GM18907 (cell line): ENCODE measurements at regions not wholly inside any gene's neighbourhood (a gene's known extent, or its start where the extent isn't known, plus 50 kb on each side); places are given as distances from the start of the nearest gene placed in this dataset.
"Not testable (repeated sequence)": the region's sequence is repeated elsewhere in the genome, so short reads cannot be mapped to it uniquely, and the experiment has no call there.

Source experiments
- ATAC-seq: cut with Tn5 transposase; IDR thresholded peaks from one replicate; pipeline ENCODE4 v1.9.1; 2021; ENCODE audit warnings: mild to moderate bottlenecking, moderate library complexity; ENCODE audit not compliant: unreplicated experiment

DNA sequence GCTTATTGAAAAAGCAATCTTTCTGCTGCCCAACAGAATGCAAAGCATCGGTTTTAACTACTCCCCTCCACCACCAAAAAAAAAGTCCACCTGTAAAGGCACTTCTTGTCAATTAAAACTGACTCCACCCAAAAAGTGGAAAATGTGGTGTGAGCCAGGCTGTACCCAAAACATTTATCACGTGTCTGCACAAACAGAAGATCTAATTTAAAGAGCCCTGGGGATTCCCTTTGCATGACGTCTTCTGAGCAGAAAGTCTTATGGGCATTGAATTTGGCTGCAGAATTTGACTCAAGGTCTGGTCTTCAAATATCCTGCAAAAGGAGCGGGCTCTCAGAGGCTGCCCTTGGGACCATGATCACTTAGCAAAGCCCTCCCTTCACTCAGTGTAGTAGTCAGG lies 358.3 kb upstream of the KLHL29 start:
- ATAC-seq, result no peak

DNA sequence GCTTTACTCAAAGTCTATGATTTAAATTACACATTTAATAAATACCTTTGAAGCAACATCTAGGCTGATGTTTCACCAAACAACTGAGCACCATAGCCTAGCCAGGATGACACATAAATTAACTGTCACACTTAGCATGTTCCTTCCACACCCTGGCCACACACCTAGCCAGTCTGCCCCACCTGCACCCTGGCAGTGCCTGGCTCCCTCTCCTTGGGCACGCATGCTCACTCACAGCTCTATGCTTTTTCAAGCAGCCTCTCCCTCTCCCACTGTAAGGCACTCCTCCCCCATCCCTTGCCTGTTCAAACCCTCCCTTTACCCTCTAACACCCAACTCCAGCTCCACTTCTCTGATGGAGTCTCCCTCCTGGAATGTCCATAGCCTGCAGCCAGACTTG lies 357.6 kb upstream of the KLHL29 start:
- no peak for ATAC-seq

DNA sequence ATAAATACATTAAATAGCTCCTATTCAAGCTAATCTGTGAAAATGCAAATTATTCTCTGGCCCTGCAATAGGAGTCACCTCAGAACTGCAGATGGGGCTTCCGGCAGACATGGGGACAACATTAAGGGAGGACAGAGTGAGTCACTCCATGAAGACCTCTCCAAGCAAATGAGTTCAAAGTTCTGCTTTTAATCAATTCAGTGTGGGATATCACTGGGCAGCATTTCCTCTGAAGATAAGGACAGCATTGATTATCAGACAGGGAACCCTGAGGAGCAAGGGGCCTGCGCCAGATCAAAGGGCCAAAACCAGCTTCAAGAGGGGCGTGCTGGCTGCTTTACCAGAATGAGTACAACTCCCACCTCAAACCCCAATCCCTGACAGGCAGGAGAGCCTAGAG lies 356.9 kb upstream of the KLHL29 start:
- no peak for ATAC-seq

DNA sequence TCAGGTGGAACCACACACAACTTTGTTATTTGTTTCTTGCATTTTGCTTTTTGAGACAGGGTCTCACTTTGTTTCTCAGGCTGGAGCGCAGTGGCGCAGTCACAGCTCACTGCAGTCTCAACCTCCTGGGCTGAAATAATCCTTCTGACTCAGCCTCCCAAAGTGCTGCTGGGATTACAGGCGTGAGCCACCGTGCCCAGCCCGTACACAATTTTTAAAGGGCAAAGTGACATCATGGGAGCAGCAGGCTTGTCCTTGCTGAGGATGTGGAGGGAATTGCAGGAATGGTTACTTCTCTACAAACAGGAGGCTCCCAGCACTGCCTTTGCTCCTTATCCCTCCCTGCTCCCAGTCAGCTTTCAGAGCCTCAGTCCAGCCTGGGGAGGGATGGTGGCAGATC lies 355.9 kb upstream of the KLHL29 start:
- ATAC-seq, result no peak

DNA sequence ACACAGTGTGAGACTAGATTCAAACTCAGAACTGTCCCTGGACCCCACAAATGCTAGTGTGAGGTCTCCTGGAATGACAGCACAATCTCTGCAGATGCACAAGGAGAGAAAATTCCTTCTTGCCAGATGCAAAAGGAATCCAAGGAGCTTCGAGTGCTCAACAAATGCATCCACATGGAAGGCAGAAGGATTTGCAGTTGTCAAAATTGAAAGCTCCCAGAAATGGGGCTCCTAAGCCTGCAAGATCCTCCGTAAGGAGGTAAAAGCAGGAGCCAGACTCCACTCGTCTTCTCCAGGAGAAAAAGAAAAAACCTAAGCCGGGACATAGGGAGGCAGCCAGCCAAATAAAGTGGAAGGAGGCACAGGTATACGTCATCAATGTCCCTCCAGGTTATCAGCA lies 355.0 kb upstream of the KLHL29 start:
- ATAC-seq, result no peak

DNA sequence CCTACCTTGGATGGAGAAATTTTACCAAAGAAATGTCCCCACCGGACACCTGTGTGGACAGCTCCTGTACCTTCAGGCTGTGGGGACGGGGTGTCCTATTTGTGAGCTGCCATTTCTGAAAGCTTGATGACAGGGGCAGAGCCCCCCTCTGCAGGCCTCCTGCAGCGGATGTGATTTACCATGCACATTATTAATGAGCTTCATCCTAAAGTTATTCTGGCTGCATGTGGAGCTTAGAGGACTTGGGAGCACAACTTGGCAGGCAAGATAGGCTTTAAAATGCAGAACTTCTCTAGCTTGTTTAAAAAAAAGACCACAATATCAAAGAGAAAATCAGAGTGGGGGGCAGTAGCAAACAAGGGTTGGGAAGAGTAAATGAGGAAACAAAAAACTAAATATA lies 350.0 kb upstream of the KLHL29 start:
- ATAC-seq, result no peak

DNA sequence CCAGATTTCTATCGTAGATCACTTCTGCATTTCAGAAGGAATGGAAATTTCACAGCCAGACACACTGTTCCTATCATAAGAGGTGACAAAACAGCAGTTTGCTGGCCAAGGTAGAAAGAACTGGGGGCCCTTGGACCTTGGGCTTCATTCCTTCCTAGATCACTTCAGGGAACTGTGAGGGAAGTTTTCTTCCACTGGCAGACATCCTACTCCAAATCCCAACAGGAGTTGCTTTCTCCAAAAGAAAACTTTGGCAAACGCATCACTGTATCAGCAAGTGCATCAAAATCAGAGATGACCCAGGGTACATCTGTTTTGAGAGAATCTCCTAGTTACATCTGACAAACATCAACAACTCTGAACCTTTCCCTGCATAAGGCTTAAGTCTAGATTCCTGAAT lies 348.4 kb upstream of the KLHL29 start:
- no peak for ATAC-seq

DNA sequence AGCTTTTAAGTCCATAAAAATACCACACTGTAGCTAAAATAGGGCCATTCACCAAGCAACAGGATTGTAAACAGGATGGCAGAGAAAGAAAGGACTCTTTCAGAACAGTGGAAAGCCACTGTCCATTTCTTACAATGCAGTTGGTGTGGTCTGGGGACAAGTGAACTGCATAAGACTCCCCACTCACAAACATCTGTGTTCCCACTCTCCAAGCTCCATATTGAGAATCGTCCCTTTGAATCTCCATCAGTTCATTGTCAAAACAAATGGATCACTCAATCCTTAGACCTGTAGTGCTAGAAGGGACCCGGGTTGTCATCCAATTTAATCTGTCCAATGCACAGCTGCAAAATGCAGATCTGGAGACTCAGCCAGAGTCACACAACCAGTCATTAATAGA lies 347.4 kb upstream of the KLHL29 start:
- no peak for ATAC-seq

DNA sequence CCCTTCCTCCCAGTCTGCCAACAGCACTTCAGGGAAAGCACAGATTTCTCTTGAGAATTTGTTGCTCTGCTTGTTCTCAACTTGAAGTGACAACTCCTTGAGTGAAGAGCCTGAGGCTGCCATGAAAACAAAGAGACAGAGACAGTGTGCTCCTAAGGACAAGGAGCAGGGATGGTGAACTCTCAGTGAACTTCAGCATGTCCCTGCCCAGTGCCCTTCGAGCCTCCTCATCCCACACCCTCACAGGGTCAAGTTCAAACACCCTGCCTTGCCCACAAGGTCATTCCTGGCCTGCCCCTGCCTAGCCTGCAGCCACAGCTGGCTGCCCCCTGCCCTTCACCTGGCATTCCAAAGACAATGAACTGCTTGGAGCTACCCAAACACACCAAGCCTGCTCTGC lies 343.5 kb upstream of the KLHL29 start:
- ATAC-seq, result no peak

DNA sequence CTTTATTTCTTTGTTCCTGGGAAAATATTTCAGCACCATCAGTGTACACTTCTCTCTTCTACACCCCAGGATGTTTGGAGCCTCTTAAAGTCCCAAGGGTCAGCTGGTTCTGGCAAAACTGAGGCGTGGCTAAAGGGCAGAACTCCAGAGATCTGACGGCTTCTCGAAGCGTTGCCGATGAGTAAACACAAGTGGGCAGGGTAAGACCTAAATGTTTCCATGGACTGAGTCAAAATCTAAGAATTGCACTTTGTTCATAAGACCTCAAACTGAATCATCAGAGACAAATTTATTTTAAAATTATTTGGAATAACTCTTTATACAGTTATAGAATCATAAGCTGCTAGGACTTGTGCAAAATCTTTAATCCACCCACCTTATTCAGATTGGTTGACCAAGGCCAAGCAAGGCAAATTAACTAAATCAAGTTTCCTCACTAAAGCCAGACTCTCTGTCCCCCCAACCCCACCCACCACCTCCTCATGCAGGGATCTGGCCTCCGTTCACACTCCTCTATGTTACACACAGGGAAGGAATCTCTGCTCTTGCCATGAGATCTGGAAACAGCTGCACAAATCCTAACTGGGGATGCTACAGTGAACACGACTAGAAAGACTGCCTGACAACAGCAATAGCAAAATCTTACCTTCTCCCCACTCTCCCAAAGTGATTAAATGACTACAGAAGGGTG lies 342.6 kb upstream of the KLHL29 start:
- no peak for ATAC-seq

DNA sequence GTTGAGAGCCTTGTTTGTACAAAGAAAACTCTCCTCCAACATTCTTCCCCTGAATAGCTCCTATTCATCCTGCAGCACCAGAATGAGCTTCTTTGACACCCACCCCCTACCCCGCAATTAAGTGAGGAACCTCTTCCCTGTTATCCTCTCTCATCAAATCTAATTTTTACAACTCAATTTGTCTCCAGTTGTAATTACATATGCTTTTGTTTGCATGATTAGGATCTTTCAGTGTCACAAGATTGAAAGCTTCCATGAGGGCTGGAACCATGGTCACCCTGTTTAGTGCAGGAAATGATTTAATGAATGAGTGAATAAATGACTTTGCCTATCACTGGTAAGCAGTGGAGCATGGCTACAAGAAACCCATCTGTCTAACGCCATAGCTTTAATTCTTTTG lies 334.6 kb upstream of the KLHL29 start:
- ATAC-seq, result no peak

DNA sequence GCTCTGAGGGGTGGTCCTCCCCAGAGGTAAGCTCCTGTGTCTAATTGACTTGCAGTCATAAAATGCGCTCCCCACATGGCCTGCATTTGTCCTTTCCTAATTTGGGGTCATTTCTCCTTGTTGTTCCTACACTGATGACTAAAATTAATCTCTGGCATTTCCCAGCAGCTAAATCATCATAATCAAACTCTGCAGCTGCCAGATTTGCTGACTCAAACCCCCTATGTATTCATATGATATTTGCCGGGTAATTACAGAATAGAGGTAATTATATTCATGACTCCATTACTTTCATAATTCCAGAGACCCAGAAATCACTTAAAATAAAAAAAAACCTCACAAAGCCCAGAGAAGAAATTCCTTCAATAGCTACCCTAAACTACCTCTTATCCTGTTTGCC lies 331.4 kb upstream of the KLHL29 start:
- ATAC-seq, result no peak

DNA sequence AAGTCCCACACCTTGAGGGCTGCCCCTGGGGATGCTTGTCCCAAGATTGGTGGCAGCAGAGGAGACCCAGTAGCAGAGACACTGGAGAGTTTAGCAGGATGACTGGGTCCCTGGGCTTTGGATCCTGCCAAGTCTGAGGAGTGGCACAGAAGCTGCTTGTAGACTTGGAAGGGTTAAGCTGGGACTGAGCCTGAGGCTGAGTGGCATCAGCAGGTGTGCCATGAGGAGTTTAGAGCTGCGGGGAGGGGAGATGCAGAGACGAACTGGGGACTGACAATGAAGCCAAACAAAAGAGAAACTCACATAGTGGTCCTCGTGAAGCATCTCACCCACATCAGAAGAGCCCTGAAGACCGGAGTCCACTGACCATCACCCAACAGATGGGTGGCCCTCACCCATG lies 329.7 kb upstream of the KLHL29 start:
- ATAC-seq, result no peak

DNA sequence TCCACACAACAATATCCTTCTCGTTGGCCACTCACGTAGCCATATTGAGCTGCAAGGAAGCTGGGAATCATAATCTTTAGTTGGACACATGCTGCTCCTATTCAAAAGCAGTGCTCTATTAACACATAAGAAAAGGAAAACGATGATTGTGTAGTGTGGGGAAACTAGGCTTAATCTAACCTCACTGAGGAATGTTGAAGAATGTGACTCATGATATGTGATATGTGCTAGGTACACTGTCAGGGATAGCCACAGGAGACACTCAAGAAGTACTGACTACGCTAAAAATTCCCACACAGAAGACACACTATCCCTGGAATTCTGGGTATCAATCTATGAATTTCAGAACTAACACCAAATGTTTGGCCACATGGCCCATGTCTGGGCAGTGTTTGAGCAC lies 328.1 kb upstream of the KLHL29 start:
- not testable (repeated sequence) for ATAC-seq

DNA sequence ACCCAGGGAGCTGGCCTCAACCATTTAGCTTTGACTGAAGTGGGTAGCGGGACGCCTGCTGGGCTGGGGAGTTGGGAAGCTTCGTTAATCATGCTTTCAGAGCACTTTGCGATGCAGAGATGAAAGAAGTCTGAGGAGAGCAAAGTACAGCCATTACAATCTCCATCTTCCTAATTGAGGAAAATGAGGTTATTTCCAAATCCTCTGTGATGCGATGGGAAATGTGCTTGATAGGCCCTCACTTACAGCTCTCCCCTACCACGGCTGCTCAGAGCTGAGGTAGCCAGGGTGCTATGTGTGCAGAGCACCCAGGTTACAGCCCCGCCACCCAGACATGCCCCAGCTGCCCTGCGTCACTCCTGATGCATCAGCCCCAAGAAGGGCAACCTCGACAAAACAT lies 326.5 kb upstream of the KLHL29 start:
- no peak for ATAC-seq

DNA sequence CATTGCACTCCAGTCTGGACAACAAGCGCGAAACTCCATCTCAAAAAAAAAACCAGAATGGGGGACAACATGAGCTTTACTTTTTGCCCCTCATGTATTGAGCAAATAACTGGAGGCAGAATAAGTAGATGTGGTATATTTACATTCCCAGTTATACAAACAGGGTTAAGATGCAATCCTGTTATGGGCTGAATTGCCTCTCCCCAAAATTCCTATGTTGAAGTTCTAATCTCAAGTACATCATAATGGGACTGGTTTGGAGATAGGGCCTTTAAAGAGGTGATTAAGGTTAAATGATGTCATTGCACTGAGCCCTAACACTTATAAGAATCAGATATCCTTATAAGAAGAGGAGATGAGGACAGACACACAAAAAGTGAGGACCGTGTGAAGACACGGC lies 319.8 kb upstream of the KLHL29 start:
- ATAC-seq, result no peak

DNA sequence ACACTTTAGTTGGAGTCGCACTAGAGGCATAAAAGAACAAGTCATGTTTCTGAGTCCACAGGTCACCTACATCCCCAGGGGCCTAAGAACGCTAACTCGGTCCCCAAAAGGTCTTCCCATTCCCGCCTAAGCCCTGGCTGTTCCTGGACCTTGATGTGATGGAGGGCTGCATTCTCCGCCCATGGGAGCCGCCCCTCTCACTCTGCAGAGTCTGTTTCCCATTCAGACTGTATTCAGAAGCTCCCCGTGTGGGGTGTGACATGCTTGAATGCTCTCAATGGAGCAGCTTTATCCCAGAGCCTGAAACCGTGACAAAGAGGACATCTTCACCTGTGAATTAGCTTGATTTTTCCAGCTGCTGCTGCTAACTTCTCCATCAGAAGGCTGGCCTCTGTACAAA lies 319.0 kb upstream of the KLHL29 start:
- ATAC-seq, result no peak

DNA sequence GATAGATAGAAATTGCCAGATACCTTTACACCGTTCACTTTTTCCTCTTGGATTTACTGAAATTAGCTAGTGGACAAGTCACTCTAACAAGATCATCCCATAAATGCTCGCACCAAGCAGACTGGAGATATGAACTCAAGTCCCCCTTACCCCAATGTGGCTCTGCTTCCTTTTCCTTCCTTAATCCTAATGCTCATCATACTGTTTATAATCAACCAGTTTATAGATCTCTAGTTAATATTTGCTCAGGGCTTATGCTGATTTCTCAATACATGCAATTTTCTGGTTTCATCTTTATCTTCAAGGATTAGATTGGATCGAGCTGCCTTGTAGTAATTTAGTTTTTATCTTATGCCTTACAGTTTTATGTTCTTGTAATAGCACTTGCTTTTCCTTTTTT lies 318.3 kb upstream of the KLHL29 start:
- ATAC-seq, result no peak

DNA sequence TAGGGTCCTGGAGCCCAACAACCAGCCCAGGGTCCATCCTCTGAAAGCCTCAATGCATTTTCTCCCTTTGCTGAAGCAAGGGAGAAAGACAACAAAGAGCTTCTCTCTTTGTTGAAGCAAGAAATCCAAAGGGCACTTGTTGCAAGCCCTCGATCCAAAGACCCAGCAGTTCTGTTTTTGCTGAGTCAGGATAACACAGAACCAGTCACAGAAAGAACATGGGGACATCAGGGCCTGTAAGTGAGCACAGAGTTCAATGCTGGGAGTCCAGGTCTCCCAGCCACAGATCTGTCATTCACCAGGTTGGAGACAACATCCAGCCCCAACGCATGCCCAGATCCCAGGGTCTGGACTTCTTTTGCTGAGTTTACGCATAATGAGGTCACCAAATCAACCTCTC lies 315.8 kb upstream of the KLHL29 start:
- ATAC-seq, result no peak

DNA sequence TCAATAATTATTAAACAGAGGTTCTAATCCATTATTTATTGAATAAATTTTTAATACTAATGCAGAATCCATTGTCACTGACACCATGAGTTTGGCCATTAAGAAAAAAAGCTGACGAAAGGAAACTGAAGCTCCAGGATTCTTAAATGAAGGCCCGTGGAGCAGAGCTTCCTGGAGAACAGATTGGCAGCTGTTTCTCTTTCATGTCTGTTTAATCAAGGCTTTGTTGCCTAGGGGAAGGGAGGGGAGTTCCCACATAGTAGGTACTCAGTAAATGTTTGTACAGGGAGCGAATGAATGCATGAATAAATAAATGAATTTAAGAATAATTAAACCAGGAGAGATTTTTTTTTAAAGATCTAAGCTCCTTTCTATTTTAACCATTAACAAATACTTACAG lies 315.1 kb upstream of the KLHL29 start:
- ATAC-seq, result no peak

DNA sequence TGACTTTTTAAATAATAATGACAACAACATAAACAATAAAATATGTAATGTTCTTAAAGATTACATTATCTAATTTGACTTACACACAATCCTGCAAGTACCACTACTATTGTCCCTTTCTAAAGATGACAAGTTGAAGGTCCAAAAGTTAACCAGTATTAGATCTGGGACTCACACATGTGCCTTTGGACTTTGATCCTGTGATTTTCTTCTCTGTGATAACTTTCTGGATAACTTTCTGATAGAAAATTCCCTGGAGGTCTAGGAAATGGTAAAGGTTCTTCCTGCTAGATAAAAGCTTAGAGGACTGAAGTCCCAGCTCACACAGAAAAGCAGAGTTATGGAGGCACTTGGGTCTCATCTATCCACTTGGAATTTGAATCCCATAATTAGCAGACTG lies 311.9 kb upstream of the KLHL29 start:
- no peak for ATAC-seq

DNA sequence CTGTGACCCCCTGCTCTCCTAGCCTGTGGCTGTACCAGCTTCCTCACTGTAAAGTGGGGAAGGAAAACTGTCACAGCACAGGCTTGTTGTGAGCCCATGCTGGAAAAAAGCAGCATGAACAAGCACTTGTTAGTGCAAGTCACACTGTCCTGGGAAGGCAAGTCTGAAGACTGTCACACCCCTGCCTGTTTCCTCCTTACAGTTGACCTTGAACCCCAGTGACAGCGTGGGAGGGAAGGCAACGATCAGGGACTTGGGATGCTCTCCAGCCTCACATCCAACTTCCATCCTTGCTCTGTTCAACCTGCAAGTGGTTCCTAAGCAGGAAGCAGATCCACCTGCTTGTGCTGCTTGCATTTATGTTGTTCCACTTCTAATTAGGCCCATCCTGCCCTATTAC lies 311.3 kb upstream of the KLHL29 start:
- ATAC-seq, result no peak

DNA sequence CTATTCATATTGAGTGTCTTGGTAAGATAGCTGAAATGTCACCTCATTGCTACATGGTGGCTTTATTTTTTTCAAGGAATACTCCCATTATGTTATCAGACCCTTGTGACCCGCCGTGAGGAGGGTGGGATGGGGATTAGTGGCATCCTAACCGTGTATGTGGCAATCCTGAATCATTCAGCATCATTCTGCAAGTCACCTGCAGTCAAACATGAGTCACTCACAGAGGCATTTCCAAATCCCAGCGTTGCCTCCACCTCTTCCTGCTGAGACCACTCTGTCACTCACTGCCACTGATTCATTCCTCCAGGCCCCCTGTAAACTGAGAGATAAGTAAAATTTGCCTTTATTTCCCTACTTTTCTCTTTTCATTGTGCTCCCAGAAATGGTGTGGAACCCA lies 307.4 kb upstream of the KLHL29 start:
- ATAC-seq, result no peak
